Mesothelial cell of epicardium (in vitro differentiated cells): ENCODE measurements at regions not wholly inside any gene's neighbourhood (a gene's known extent, or its start where the extent isn't known, plus 50 kb on each side); places are given as distances from the start of the nearest gene placed in this dataset.

ENCODE experiments used
- DNase-seq, 2 experiments: peaks; one replicate each; pipeline ENCODE4 v3.0.0; 2021; ENCODE audit warnings: low spot score in 2 of 2; ENCODE audit not compliant: unreplicated experiment in 2 of 2
- H3K27ac Mint-ChIP-seq: 2 replicates; pipeline ENCODE4 v1.8.0; 2021; ENCODE audit warnings: mixed read lengths
- H3K27me3 Mint-ChIP-seq: 2 replicates; pipeline ENCODE4 v1.8.0; 2021; ENCODE audit warnings: low read depth, mixed read lengths
- H3K36me3 Mint-ChIP-seq: 2 replicates; pipeline ENCODE4 v1.8.0; 2021; ENCODE audit warnings: mixed read lengths
- H3K4me1 Mint-ChIP-seq: 2 replicates; pipeline ENCODE4 v1.8.0; 2021; ENCODE audit warnings: mixed read lengths
- H3K4me3 Mint-ChIP-seq: 2 replicates; pipeline ENCODE4 v1.8.0; 2021; ENCODE audit warnings: mild to moderate bottlenecking, moderate library complexity, mixed read lengths
- H3K9me3 Mint-ChIP-seq: 2 replicates; pipeline ENCODE4 v1.8.0; 2021; ENCODE audit warnings: mixed read lengths
- CTCF ChIP-seq: fragments of 200-600 bp; sonication (generic); IDR thresholded peaks from one replicate; pipeline ENCODE4 v1.5.0; 2021; ENCODE audit warnings: antibody characterized with exemption; ENCODE audit not compliant: unreplicated experiment

- no peak for TF ChIP-seq CTCF
- no peak for DNase-seq
- no peak overlapping the region for H3K4me3 Mint-ChIP-seq
- peaks cover 23% of the 10 kb centered on the region for H3K4me1 Mint-ChIP-seq
- peaks cover 5% of the 10 kb centered on the region for H3K27me3 Mint-ChIP-seq
- H3K27ac Mint-ChIP-seq, result no peak overlapping the region
- H3K9me3 Mint-ChIP-seq, result no peaks in the 10 kb centered on the region
- H3K36me3 Mint-ChIP-seq, result no peaks in the 10 kb centered on the region
Measured at GRCh38 chr2:8316356-8316755, 365.5 kb upstream of the ID2 start.

- Mint-ChIP-seq H3K4me1 (peaks cover 23% of the 10 kb centered on the region), H3K36me3 (no peaks in the 10 kb centered on the region), H3K27ac (no peak overlapping the region), H3K27me3 (peaks cover 5% of the 10 kb centered on the region), H3K9me3 (no peaks in the 10 kb centered on the region), H3K4me3 (no peak overlapping the region)
- DNase-seq, result no peak
- TF ChIP-seq CTCF, result no peak
Measured at GRCh38 chr2:8317418-8317817, 364.4 kb upstream of the ID2 start.

GRCh38 chr2:8319219-8319618 is 362.6 kb upstream of the ID2 start:
- no peaks in the 10 kb centered on the region for H3K36me3 Mint-ChIP-seq
- no peak overlapping the region for H3K4me3 Mint-ChIP-seq
- H3K4me1 Mint-ChIP-seq, result peaks cover 9% of the 10 kb centered on the region
- no peak for DNase-seq
- TF ChIP-seq CTCF, result no peak
- H3K27ac Mint-ChIP-seq, result no peak overlapping the region
- peaks cover 5% of the 10 kb centered on the region for H3K27me3 Mint-ChIP-seq
- peaks cover 6% of the 10 kb centered on the region for H3K9me3 Mint-ChIP-seq

- no peak for TF ChIP-seq CTCF
- Mint-ChIP-seq H3K27ac (no peak overlapping the region), H3K4me3 (no peak overlapping the region), H3K9me3 (peaks cover 6% of the 10 kb centered on the region), H3K27me3 (peaks cover 5% of the 10 kb centered on the region), H3K36me3 (no peaks in the 10 kb centered on the region), H3K4me1 (peaks cover 18% of the 10 kb centered on the region)
- no peak for DNase-seq
Measured at GRCh38 chr2:8320311-8321066, 361.4 kb upstream of the ID2 start.

- Mint-ChIP-seq H3K36me3 (no peaks in the 10 kb centered on the region), H3K27me3 (peaks cover 5% of the 10 kb centered on the region), H3K4me3 (no peak overlapping the region), H3K9me3 (peaks cover 6% of the 10 kb centered on the region), H3K4me1 (peaks cover 19% of the 10 kb centered on the region), H3K27ac (no peak overlapping the region)
- TF ChIP-seq CTCF, result no peak
- no peak for DNase-seq
Measured at GRCh38 chr2:8322634-8323033, 359.2 kb upstream of the ID2 start.
